HG02763 (cell line): ENCODE measurements at regions not wholly inside any gene's neighbourhood (a gene's known extent, or its start where the extent isn't known, plus 50 kb on each side); places are given as distances from the start of the nearest gene placed in this dataset.

Experiments used
- ATAC-seq: cut with Tn5 transposase; IDR thresholded peaks from one replicate; pipeline ENCODE4 v1.9.1; 2021; ENCODE audit warnings: mild to moderate bottlenecking, moderate library complexity; ENCODE audit not compliant: unreplicated experiment

DNA sequence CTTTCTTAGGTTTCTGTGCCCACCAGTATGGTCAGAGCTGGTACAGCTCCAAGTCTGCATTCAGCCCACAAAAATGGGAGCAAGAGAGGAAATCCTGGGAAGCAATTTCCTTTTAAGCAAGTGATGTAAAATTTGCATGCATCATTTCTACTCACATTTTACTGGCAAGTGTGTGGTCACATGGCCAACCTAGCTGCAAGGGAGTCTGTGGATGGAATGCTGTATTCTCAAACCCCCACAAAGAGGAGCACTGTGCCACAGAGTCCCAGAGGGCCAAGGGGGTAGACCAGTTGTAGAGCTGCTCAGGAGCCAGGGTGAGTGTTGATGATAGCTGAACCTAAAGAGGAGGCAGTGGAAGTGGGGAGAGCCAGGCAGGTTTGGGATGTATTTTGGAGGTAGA lies 154.3 kb upstream of the SPRY4 start:
- no peak for ATAC-seq

DNA sequence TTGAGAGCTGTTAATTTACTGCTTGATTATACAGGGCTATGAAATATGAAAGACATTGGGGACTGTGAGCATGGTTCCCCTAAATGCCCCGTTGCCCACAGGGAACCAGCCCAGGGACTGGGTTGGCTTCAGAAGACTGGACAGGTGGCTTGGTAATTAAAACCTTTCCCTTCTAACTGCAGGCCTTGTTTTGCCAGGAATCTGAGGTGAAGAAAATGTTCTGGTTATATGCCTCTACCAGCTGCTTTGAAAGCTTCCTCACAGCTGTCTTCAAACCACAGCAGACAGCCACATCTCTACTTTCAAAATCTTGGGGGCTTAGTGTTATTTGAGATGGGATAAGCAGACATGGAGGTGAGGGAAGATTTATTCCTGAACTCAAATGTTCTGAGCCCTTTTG lies 153.3 kb upstream of the SPRY4 start:
- no peak for ATAC-seq

DNA sequence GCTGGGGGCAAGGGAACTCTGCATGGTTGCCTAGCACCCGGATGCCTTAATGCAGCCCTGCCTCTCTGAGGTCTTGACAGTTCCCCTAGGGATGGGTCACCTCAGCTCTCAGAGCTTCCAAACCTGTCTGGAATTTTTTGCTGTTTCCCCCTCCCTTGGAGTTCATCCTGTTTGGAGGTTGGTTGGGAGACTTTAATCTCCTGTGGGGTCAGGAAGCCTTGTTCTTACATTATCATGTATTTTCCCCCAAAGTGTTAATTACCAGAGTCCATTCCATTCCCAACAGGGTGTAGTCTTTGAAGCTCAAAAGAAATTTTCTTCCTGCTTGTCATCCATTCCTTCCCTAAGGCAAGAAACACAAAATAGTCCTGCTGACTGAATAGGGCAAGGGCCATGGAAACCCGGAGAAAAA lies 150.3 kb upstream of the SPRY4 start:
- no peak for ATAC-seq

DNA sequence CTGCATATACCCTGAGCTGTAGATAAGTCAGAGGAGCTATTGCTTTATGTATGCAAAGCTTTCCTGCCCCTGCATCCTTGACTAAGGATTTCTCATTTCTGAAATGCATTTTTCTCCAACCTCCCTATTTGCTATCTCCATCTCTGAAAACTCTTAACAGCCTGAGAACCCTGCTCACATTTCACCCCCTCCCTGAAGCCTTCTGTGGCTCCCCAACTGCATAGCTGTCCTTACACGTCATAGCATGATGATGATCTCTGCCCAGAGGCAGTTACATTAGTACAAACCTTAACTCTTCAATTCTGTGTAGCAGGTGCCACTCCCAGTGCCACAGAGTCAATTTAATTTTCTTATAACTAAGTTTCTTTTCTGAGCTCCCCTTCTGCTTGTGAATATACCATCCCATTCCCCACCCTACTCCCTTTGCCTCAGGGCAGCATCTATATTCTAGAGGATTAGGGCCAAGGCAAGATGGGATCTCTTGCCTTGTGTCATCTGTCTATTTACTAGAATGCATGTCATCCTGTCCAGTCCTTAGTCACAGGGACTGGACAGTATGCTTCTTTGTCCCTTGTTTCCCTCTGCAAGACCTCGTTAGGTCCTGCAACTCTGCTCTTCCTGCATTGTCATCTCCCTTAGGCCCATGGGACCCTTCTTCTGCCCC lies 149.7 kb upstream of the SPRY4 start:
- no peak for ATAC-seq

DNA sequence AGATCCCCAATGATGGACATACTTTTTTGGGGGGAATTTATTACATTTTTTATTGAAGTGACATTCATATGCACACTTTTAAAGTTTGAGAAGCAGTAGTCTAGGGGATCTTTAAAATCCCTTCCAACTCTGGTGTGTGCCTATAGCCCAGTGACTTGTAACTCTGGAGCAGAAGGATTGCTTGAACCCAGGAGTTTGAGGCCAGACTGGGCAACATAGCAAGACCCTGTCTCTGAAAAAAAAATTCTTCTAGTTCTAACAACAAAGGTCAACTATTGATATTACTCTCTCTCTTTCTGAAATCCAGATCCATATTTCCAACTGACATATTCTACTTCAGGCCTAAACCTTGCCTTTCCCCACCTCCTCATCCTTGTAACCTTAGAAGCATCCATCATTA lies 148.2 kb upstream of the SPRY4 start:
- ATAC-seq = no peak

DNA sequence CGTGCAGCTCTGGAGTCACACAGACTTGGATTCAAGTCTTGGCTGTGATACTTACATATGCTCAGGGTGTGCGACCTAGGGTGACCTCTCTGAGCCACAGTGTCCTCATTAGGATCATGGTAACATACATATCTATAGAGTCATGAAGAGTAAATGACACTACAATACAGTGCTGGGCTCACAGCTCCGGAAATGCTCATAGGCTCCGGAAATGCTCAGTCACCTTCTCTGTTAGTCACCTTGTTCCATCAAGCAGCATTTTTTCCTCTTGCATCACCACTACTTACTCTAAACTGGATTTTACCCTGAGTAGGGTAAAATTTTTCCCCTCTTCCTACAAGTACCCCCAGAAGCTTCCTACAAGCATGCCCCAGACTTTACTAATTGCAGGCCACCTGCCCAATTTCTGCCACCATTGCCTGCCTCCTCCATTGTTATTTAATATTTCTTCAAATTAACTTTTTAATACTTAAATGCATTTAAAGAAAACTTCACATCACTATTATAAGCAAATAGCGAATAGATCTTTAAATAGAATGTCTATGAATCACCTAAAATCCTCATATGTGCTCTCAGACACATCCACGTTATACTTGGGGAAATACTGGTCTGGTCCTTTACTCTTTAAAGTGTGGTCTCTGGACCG lies 147.6 kb upstream of the SPRY4 start:
- ATAC-seq = no peak

DNA sequence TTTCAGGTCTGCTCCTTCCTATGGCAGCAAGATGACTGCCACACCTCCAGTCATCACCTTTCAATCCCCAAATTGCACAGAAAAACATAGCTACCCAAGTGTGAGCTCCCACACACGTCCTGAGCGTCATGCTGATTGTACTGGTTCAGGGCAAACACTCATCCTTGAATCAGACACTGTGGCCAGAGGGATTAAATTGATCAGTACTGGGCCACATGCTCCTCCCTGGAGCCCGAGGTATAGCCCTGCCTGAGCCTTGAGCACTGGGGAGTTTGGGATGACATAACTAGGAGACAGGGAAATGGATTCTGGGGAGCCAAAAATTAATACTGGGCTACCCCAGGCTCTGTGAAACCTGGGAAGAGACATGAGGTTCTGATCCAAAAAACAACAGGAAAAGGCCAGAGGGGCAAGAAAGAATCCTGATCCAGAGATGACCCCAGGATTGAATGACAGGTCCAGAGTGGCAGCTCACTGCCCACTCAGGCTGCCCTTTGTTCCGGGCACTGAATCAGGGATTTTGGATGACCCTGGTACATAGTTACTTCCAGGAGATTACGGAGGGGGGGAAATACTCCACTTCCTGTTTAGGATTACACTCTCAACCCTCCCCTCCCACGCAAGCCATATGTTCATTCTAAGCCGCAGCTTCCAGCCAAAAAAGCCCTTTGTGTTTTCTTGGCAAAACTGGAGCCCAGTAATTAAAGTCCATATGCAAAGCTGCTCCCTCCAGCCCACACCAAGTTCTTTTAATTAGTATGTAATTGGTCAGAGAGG lies 141.6 kb upstream of the SPRY4 start:
- ATAC-seq = no peak

DNA sequence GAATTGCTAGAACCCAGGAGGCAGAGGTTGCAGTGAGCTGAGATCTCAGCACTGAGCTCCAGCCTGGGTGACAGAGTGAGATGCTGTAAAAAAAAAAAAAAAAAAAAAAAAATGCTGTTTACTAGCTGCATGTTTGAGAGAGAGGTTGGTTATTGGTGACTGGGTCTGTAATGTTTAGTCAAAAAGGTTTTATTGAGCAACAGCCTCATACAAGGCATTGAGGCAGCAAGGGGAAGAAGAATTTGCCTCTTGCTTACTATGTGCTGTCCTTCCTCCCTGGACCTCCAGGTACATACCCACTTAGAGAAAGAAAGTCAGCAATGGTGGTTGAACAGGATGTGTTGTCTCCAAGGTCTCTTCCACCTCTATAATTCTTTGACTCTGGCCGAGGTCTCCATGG lies 140.7 kb upstream of the SPRY4 start:
- no peak for ATAC-seq

DNA sequence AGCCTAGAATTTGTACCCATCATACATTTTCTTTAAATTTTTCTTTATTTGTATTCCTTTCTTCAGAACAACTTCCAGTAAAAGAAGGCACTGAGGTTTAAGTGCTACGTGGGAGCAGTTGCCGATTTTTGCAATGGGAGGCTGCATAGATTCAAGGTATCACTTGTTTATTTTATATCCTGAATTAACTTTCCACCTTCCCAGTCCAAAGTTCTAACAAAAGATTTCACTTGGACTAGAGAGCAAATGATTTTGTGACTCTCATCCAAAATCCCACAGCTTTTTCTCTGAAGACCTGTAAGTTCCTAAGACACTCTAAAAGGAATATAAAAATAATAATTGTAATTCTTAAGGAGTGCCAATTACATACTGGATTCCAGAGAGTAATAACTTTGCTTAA lies 139.1 kb upstream of the SPRY4 start:
- no peak for ATAC-seq

DNA sequence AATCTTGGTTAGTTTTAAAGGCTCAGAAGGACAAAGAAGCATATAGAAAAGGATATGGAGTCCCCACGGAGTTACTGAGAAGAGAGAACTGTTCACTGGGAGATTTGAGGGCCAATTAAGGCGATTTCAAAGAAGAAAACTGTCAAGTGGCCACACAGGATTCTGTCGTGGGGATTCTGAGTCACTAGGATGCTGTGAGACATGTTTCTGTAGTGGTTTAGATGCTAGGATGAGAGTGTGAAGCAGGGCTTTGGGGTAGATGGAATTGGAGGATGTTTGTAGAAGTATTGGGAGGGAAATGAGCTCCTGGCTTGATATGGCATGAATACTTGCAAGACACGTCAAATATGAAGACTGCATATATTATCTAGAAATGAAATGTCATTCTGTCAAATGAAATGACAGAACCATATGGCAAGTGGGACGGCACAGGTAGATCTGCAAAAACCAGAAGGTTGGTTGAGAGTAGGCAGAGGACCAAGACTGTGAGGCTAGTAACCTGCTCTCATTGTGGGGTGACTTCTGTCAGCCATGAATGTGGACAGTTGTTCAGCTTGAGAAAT lies 136.3 kb upstream of the SPRY4 start:
- ATAC-seq = no peak

DNA sequence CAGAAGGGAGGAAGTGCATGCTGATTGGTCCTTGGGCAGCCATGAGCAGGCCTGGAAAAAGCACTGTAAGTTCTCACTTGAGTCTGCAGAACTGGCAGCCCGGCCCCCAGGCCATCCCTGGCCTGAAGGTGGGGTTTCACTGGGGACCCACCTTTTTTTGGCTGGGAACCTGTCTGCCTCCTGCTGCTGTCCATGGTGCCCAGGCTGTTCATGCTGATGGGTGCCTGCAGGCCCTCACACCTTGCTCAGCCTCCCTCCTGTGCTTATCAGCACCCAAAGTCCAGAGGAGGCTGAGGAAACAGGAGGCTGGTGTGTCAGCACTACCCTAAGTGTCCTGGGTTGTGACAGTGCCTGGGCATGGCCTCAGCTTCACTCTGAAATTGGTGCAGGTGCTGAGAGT lies 134.4 kb upstream of the SPRY4 start:
- no peak for ATAC-seq

DNA sequence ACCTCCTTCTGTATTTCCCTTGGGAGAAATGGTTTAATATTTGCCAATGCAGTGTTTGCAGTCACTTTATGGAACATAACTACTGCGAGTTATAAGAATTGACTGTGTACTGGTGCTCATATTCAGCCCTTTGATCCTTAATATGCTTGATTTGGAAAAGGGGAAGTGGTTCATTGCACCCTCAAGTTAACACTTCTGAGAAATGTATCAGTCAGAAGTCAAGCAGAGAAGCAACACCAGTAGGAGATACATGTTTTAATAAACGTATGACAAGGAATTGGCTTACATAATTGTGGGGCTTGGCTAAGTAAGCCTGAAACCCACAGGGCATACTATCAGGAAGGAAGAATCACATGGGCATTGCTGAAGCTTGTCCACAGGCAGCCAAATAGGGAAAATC lies 131.0 kb upstream of the SPRY4 start:
- ATAC-seq = no peak

DNA sequence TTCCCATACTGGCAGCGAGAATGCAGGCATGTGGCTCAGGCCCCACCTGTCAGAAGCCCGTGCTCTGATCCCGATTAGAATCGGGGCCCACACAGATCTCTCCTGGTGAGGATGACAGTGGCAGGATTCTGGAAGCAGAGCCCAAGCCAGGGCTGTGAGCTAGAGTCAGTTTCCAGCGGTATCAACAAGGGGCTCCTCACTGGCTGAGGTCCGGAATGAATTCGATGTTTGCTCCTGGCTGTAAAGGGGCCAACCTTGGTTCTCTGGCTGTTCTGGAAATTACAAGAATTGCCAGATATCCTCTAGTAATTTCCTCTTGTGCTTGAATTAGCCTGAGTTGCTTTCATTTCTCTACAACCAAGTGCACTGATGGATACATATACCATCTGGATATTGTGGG lies 129.1 kb upstream of the SPRY4 start:
- no peak for ATAC-seq

DNA sequence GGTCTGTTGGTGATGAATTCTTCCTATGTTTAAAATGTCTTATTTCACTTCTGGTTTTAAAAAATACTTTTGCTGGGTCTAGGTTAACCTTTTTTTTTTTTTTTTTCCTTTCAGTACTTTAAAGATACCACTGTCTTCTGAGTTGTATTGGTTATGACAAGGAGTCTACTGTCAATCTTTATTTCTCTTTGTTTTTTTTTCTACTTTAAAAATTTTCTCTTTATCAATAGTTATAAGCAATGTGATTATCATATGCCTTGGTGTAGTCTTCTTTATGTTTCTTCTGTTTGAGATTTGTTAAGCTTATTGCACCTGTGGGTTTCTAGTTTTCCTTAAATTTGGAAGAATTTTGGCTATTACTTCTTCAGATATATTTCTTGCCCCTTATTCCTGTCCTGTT lies 125.6 kb upstream of the SPRY4 start:
- ATAC-seq = no peak

DNA sequence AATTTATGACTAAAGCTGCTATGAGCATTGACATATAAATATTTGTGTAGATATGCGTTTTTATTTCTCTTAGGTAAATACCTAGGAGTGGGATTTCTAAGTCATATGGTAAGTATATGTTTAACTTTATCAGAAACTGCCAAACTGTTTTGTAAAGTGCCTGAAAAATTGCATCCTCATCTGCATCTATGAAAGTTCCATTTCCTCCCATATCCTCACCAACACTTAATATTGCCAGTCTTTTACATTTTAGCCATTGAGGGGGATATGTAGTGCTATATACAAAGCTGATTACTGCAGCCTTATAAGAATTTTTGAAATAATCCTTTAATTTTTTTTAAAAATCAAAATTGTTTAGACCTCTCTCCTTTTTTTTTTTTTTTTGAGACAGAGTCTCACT lies 123.1 kb upstream of the SPRY4 start:
- ATAC-seq = no peak

DNA sequence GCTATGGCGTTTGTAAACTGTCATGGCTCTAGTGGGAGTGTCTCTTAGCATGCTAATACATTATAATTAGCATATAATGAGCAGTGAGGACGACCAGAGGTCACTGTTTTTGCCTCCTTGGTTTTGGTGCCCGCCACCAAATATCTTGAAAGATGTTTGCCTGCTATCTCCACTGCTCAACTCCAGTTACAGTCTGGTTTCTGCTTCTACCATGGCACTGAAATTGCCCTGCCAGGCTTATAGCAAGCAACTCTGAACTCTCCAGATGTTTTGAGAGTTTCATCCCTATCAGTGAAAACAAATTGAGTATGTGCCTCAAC lies 122.1 kb upstream of the SPRY4 start:
- ATAC-seq = no peak

DNA sequence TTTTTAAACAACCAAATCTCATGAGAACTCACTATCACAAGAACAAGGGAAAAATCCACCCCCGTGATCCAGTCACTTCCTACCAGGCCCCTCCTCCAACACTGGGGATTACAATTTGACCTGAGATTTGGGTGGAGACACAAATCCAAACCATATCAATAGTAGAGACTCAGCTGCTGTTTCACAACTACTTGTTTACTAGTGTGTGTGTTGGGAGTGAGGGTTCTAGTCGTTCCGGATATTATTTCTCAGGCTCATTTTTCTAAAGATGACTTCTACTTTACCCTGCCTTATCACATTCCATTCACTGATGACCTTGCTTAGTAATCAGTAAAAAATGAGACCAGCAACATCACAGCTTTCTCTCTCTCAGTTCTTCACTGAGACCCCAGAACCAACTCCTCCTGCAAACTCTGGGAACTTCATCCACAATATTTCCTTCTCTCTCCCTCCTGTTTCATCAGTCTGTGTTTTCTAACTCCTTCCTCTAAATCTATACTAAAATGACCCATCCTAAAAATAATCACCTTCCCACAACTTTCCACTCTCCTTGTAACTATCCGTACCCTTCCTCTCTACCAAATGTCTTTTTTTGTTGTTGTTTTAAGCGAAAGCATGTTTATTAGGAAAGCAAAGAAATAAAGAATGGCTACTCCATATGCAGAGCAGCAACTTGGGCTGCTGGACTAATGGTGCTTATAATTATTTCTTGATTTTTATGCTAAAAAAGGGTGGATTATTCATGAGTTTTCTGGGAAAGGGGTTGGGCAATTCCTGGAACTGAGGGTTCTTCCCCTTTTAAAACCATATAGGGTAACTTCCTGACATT lies 121.5 kb upstream of the SPRY4 start:
- ATAC-seq = no peak

DNA sequence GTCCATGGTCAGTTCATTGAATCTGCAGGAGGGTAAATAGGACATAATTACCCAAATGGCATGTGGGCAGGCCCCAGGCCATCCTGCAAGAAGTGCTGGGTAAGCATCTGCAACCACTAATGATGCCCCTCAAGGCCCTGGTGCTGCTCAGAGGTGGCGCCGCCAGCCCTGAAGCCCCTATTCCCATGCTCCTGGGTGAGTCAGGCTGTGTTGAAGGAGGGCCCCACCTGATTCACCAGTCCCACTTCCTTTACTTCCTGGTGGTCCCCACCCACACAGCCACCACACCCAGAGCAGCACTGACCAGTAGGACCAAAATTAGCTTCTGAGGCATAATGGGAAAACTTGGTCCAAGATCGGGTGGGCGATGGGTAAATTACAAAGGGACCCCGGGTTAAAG lies 120.4 kb upstream of the SPRY4 start:
- no peak for ATAC-seq

DNA sequence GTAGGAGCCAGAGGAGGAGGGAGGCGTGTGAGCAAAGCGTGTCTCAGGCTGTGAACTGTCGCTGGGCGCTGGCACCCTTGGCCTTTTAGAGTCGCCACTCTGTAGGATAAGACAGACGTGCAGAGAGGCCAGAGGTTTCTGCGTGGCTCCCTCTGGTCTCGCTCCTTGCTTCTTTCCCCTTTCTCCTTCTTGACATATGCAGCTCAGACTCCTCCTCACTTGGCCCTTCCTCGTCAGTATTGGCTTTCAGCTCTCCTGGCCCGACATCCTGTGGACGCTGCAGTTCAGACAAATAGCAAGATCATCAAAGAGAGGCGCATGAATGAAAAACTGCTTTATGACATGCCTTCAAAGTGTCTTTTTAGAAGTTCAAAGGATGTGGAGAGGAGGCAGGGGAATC lies 116.8 kb upstream of the SPRY4 start:
- no peak for ATAC-seq

DNA sequence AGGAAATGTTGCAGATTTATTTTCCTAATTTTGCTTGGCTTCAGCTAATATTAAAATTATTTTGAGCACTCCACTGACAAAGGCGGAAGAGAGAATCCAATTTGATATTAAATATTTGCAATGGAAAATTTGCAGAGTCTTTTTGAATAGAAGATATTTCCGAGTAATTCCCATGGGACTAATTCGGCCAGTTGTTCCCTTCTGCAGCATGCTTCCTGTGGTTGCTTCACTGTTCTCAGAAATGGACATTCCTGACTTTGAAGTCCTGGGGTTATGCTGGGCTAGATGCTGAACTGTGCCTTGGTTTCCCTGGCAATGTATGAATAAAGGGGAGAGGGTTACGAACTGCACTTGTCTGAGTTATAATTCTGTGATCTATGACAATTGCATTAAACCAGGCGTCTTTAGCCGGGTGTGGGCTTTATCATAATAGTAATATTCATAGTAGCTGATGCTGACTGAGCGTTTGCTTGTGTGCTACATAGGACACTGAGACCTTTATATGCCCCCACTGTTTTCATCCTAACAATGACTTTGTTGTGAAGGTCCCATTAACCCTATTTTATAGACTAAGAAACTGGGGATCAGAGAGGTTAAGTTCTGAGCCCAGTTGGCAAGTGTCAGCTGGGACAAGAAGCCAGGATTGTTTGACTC lies 114.5 kb upstream of the SPRY4 start:
- ATAC-seq = no peak

DNA sequence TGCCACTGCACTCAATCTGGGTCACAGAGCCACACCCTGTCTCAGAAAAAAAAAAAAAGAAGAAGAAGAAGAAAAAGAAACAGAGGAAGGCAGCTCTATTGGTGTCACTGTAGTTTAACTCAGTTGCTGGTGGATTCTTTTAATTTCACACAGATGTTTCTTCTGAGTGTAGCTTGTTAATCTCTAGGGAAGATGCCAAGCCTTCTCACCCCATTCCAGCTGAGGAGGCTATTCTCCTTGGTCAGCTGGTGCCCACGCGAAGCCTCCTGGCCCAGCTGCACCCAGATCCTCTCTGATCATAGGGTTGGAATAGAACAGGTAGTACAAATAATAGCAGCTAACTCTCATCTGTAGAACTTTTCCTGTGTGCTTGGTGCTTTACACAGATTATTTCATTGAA lies 113.8 kb upstream of the SPRY4 start:
- no peak for ATAC-seq
